ENCODE measurements at regions not wholly inside any gene's neighbourhood (a gene's known extent, or its start where the extent isn't known, plus 50 kb on each side); places are given as distances from the start of the nearest gene placed in this dataset.
A peak's percentile ranks its signal among the peaks of the same experiment; 100 is the strongest.

GRCh38 chrX:140393507-140393906, 111.4 kb downstream of the SOX3 start:
- Histone ChIP-seq H3K27me3 (ENCODE audit: control insufficient read depth, insufficient read depth, low read length) (no peaks in the 10 kb centered on the region; the same call in 1 of the 2 replicates), H3K9ac (ENCODE audit: low read length) (no peak overlapping the region), H3K27ac (ENCODE audit: low read depth, low read length) (no peak overlapping the region), H3K4me3 (ENCODE audit: low read depth, low read length) (no peak overlapping the region), H3K36me3 (ENCODE audit: control insufficient read depth, insufficient read depth, low read length) (no peaks in the 10 kb centered on the region), H3K9me3 (ENCODE audit: control insufficient read depth, insufficient read depth, low read depth, low read length) (no peaks in the 10 kb centered on the region), H3K4me1 (ENCODE audit: control insufficient read depth, insufficient read depth, low read length) (peaks cover 2% of the 10 kb centered on the region; the same call in 1 of the 2 replicates)

GRCh38 chrX:140391313-140391712, 113.6 kb downstream of the SOX3 start:
- H3K4me3 ChIP-seq (ENCODE audit: low read depth, low read length), result no peak overlapping the region
- no peaks in the 10 kb centered on the region; the same call in 1 of the 2 replicates for H3K27me3 ChIP-seq (ENCODE audit: control insufficient read depth, insufficient read depth, low read length)
- H3K27ac ChIP-seq (ENCODE audit: low read depth, low read length), result no peak overlapping the region
- no peak overlapping the region for H3K9ac ChIP-seq (ENCODE audit: low read length)
- H3K36me3 ChIP-seq (ENCODE audit: control insufficient read depth, insufficient read depth, low read length), result no peaks in the 10 kb centered on the region
- H3K4me1 ChIP-seq (ENCODE audit: control insufficient read depth, insufficient read depth, low read length), result no peaks in the 10 kb centered on the region
- no peaks in the 10 kb centered on the region for H3K9me3 ChIP-seq (ENCODE audit: control insufficient read depth, insufficient read depth, low read depth, low read length)

- Histone ChIP-seq H3K27me3 (ENCODE audit: control insufficient read depth, insufficient read depth, low read length) (no peaks in the 10 kb centered on the region; the same call in 1 of the 2 replicates), H3K4me3 (ENCODE audit: low read depth, low read length) (no peak overlapping the region), H3K9me3 (ENCODE audit: control insufficient read depth, insufficient read depth, low read depth, low read length) (no peaks in the 10 kb centered on the region), H3K27ac (ENCODE audit: low read depth, low read length) (no peak overlapping the region), H3K9ac (ENCODE audit: low read length) (no peak overlapping the region), H3K4me1 (ENCODE audit: control insufficient read depth, insufficient read depth, low read length) (no peaks in the 10 kb centered on the region), H3K36me3 (ENCODE audit: control insufficient read depth, insufficient read depth, low read length) (no peaks in the 10 kb centered on the region)
Measured at GRCh38 chrX:140389331-140389730, 115.5 kb downstream of the SOX3 start.

GRCh38 chrX:140362861-140363260, 142.0 kb downstream of the SOX3 start:
- no peak overlapping the region for H3K27ac ChIP-seq (ENCODE audit: low read depth, low read length)
- peaks cover 33% of the 10 kb centered on the region for H3K4me1 ChIP-seq (ENCODE audit: control insufficient read depth, insufficient read depth, low read length)
- H3K36me3 ChIP-seq (ENCODE audit: control insufficient read depth, insufficient read depth, low read length), result no peaks in the 10 kb centered on the region
- H3K27me3 ChIP-seq (ENCODE audit: control insufficient read depth, insufficient read depth, low read length), result peaks cover 17% of the 10 kb centered on the region
- no peaks in the 10 kb centered on the region for H3K9me3 ChIP-seq (ENCODE audit: control insufficient read depth, insufficient read depth, low read depth, low read length)
- no peak overlapping the region for H3K9ac ChIP-seq (ENCODE audit: low read length)
- no peak overlapping the region for H3K4me3 ChIP-seq (ENCODE audit: low read depth, low read length)

GRCh38 chrX:140360924-140361323, 143.9 kb downstream of the SOX3 start:
- peak overlapping the region; percentile 45 for H3K27ac ChIP-seq (ENCODE audit: low read depth, low read length)
- H3K4me1 ChIP-seq (ENCODE audit: control insufficient read depth, insufficient read depth, low read length), result peaks cover 38% of the 10 kb centered on the region
- H3K27me3 ChIP-seq (ENCODE audit: control insufficient read depth, insufficient read depth, low read length), result peaks cover 32% of the 10 kb centered on the region
- no peak overlapping the region for H3K9ac ChIP-seq (ENCODE audit: low read length)
- H3K9me3 ChIP-seq (ENCODE audit: control insufficient read depth, insufficient read depth, low read depth, low read length), result no peaks in the 10 kb centered on the region
- no peak overlapping the region for H3K4me3 ChIP-seq (ENCODE audit: low read depth, low read length)
- H3K36me3 ChIP-seq (ENCODE audit: control insufficient read depth, insufficient read depth, low read length), result no peaks in the 10 kb centered on the region

- H3K36me3 ChIP-seq (ENCODE audit: control insufficient read depth, insufficient read depth, low read length), result no peaks in the 10 kb centered on the region
- no peak overlapping the region for H3K9ac ChIP-seq (ENCODE audit: low read length)
- H3K9me3 ChIP-seq (ENCODE audit: control insufficient read depth, insufficient read depth, low read depth, low read length), result no peaks in the 10 kb centered on the region
- H3K27me3 ChIP-seq (ENCODE audit: control insufficient read depth, insufficient read depth, low read length), result peaks cover 38% of the 10 kb centered on the region
- H3K4me3 ChIP-seq (ENCODE audit: low read depth, low read length), result no peak overlapping the region
- peaks cover 44% of the 10 kb centered on the region for H3K4me1 ChIP-seq (ENCODE audit: control insufficient read depth, insufficient read depth, low read length)
- peak overlapping the region; percentile 45; the same call in 1 of the 2 replicates for H3K27ac ChIP-seq (ENCODE audit: low read depth, low read length)
Measured at GRCh38 chrX:140360284-140360683, 144.6 kb downstream of the SOX3 start.

GRCh38 chrX:140355922-140356321, 148.9 kb downstream of the SOX3 start:
- no peaks in the 10 kb centered on the region; the same call in 1 of the 2 replicates for H3K9me3 ChIP-seq (ENCODE audit: control insufficient read depth, insufficient read depth, low read depth, low read length)
- no peak overlapping the region for H3K27ac ChIP-seq (ENCODE audit: low read depth, low read length)
- H3K36me3 ChIP-seq (ENCODE audit: control insufficient read depth, insufficient read depth, low read length), result no peaks in the 10 kb centered on the region
- H3K4me3 ChIP-seq (ENCODE audit: low read depth, low read length), result no peak overlapping the region
- H3K4me1 ChIP-seq (ENCODE audit: control insufficient read depth, insufficient read depth, low read length), result peaks cover 25% of the 10 kb centered on the region
- peaks cover 43% of the 10 kb centered on the region for H3K27me3 ChIP-seq (ENCODE audit: control insufficient read depth, insufficient read depth, low read length)
- no peak overlapping the region for H3K9ac ChIP-seq (ENCODE audit: low read length)

GRCh38 chrX:140355429-140355828, 149.4 kb downstream of the SOX3 start:
- H3K36me3 ChIP-seq (ENCODE audit: control insufficient read depth, insufficient read depth, low read length), result no peaks in the 10 kb centered on the region
- no peaks in the 10 kb centered on the region; the same call in 1 of the 2 replicates for H3K9me3 ChIP-seq (ENCODE audit: control insufficient read depth, insufficient read depth, low read depth, low read length)
- peak overlapping the region; percentile 25; the same call in 1 of the 2 replicates for H3K4me3 ChIP-seq (ENCODE audit: low read depth, low read length)
- peaks cover 20% of the 10 kb centered on the region for H3K4me1 ChIP-seq (ENCODE audit: control insufficient read depth, insufficient read depth, low read length)
- H3K27ac ChIP-seq (ENCODE audit: low read depth, low read length), result peak overlapping the region; percentile 4; the same call in 1 of the 2 replicates
- H3K9ac ChIP-seq (ENCODE audit: low read length), result peak overlapping the region; percentile 53
- H3K27me3 ChIP-seq (ENCODE audit: control insufficient read depth, insufficient read depth, low read length), result peaks cover 43% of the 10 kb centered on the region

GRCh38 chrX:140354431-140355120, 150.3 kb downstream of the SOX3 start:
- H3K36me3 ChIP-seq (ENCODE audit: control insufficient read depth, insufficient read depth, low read length), result no peaks in the 10 kb centered on the region
- H3K27me3 ChIP-seq (ENCODE audit: control insufficient read depth, insufficient read depth, low read length), result peaks cover 43% of the 10 kb centered on the region
- H3K9ac ChIP-seq (ENCODE audit: low read length), result peak overlapping the region; percentile 53
- no peaks in the 10 kb centered on the region; the same call in 1 of the 2 replicates for H3K9me3 ChIP-seq (ENCODE audit: control insufficient read depth, insufficient read depth, low read depth, low read length)
- H3K4me3 ChIP-seq (ENCODE audit: low read depth, low read length), result peak overlapping the region; percentile 25
- H3K4me1 ChIP-seq (ENCODE audit: control insufficient read depth, insufficient read depth, low read length), result peaks cover 20% of the 10 kb centered on the region
- peak overlapping the region; percentile 4; the same call in 1 of the 2 replicates for H3K27ac ChIP-seq (ENCODE audit: low read depth, low read length)

- no peak overlapping the region for H3K4me3 ChIP-seq (ENCODE audit: low read depth, low read length)
- H3K4me1 ChIP-seq (ENCODE audit: control insufficient read depth, insufficient read depth, low read length), result peaks cover 41% of the 10 kb centered on the region
- peak overlapping the region; percentile 14; the same call in 1 of the 2 replicates for H3K27ac ChIP-seq (ENCODE audit: low read depth, low read length)
- H3K9me3 ChIP-seq (ENCODE audit: control insufficient read depth, insufficient read depth, low read depth, low read length), result no peaks in the 10 kb centered on the region; the same call in 1 of the 2 replicates
- no peak overlapping the region for H3K9ac ChIP-seq (ENCODE audit: low read length)
- H3K36me3 ChIP-seq (ENCODE audit: control insufficient read depth, insufficient read depth, low read length), result no peaks in the 10 kb centered on the region
- H3K27me3 ChIP-seq (ENCODE audit: control insufficient read depth, insufficient read depth, low read length), result no peaks in the 10 kb centered on the region; the same call in 1 of the 2 replicates
Measured at GRCh38 chrX:140346729-140347128, 158.1 kb downstream of the SOX3 start.

- Histone ChIP-seq H3K27ac (ENCODE audit: low read depth, low read length) (no peak overlapping the region), H3K4me3 (ENCODE audit: low read depth, low read length) (no peak overlapping the region), H3K9ac (ENCODE audit: low read length) (no peak overlapping the region), H3K4me1 (ENCODE audit: control insufficient read depth, insufficient read depth, low read length) (peaks cover 33% of the 10 kb centered on the region), H3K36me3 (ENCODE audit: control insufficient read depth, insufficient read depth, low read length) (no peaks in the 10 kb centered on the region), H3K27me3 (ENCODE audit: control insufficient read depth, insufficient read depth, low read length) (no peaks in the 10 kb centered on the region; the same call in 1 of the 2 replicates), H3K9me3 (ENCODE audit: control insufficient read depth, insufficient read depth, low read depth, low read length) (no peaks in the 10 kb centered on the region)
Measured at GRCh38 chrX:140343226-140343868, 161.5 kb downstream of the SOX3 start.
